Endometrial microvascular endothelial cells (primary cell): ENCODE measurements at regions not wholly inside any gene's neighbourhood (a gene's known extent, or its start where the extent isn't known, plus 50 kb on each side); places are given as distances from the start of the nearest gene placed in this dataset.

Experiments
- in situ Hi-C: cut with HindIII; loops from 2 replicates; pipeline ENCODE4 v1.10.0; 2017; ENCODE audit warnings: low sequenced_read_pairs, low pct_unique_long_range_greater_than_20kb; ENCODE audit errors: inconsistent ontology term

DNA sequence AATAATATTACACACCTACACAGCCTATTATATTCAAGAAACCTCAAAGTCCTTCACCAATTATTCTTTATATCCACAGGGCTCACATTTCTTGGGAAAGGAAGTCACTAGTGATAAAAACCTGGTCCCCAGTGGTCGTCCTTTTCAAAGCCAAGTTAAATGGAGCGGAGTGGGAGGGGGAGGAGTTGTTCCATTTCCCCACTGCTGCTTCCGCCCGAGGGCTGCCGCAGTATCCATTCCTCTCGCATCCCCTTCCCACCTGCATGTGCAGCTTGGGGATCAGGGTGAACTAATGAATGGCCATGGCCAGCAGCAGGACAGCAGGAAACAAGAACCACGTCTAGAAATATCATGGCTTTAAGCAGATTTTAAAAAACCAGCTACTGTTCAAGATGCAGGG is 76.4 kb upstream of the SEMA6D start:
- in situ Hi-C loops: no loop called here

DNA sequence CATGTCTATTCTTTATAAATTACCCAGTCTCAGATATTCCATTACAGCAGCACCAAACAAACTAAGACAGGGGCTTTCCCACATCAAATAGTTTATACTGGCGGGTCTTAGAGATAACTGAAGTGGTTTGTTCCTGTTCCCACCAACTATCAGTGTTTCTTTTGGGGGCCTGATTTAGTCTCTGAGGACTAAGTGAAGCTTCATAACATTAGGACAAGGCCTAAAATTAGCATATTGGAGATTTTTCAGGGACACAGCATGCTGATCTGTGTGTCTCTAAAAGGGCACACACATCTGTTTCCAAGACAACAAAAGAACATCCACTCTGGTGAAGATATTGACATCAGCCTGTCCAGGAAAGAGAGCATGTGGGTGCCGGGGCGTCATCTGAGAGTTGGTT is 72.6 kb upstream of the SEMA6D start:
- in situ Hi-C loops: no loop called here

DNA sequence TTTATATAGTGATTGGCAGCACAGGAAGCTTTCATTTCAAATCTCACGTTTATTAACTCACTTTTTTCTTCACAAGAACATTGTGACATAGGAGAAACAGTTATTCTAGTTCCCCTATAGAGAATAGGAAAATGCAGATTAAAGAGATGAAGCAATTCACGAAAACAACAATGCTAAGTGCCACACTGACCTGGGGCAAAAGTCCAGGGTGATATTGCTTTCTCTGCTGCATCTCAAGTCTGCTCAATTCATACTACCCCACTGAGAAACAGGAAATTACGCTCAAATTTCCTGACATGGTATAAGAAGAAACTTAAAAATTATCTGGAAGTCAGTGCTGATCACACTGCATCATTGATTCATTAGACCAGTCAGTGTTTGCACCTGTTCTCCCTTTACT is 66.7 kb upstream of the SEMA6D start:
- in situ Hi-C loops: no loop called here

DNA sequence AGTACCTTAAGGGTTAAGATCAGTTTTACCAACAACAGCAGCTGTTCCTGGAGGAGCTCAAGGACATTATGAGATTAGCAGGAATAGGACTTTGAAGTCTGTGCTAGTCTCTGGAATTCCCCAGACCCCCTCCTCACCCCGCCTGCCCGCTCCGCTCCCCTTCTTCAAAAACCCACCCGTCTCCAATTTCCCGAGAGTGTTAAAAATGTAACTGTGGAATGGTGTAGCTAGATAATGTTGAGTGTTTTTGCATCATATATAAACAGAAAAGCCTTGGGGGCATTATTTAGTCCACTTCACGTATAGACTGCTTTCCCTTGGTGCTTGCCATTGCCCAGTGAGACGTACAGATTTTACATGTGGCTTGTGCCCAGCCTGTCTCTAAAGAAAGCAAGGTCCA is 65.0 kb upstream of the SEMA6D start:
- in situ Hi-C loops: no loop called here

DNA sequence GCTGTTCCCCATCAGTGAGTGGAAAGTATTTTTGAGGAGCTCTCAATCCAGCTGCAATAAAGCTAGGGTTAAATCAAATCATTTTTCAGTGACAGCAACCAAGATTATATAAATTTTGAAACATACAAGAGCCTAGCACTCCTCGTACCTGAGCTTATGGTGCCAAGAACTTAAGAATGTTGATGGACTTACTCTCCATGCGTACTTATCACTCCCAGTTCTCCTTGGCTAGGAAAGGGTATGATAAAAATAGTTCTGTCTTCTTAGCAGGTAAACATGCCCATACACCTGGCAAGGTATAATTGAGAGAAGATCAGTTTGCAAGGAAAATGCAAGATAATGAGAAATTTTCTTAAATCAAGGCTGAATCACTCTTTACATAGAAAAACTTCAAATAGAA is 64.5 kb upstream of the SEMA6D start:
- in situ Hi-C loops: no loop called here

DNA sequence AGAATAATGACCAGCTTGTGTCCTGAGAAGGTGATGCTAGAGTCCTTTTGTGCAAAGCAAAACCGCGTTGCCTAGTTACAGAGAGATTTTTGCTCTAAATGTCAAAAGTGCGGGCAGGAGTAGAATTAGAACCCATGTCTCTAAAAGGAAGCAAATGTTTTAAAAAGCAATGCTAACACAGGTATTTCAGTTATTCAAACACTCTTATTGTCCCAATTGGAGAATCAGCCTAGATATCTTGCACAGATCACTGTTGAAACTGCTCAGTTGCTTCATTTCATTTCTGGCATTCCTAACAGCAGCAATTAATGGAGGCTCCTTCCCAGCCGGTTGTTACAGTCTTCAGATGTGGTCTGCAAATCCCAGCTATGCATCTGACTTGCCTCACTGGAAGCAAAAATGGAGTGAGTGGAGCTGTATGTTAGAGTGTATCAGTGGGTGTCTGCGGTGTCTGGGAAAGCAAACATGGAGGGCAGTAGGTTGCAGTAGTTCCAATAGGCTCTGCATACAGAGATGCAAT is 55.6 kb upstream of the SEMA6D start:
- in situ Hi-C loops: no loop called here

DNA sequence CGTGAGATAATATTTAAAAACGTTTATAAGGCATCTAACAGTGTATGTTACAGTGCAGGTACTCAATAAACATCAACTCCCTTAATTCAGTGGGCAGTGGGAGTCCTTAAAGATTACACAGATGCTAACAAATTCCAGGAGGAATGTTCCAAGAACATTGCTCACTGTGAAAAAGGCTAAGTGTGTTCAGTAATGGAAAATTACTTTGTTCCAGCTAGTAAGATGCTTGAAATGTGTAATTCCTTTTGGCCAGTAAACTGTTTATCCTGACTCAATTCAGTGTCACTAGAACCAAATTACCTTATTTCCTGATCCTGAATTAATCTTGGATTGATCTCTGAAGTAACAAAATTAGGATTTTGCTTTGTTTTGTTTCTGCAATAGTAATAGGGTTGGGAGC is 54.2 kb upstream of the SEMA6D start:
- in situ Hi-C loops: no loop called here
